ENCODE measurements at regions not wholly inside any gene's neighbourhood (a gene's known extent, or its start where the extent isn't known, plus 50 kb on each side); places are given as distances from the start of the nearest gene placed in this dataset.
"Not testable (repeated sequence)": the region's sequence is repeated elsewhere in the genome, so short reads cannot be mapped to it uniquely, and the experiment has no call there.

DNA sequence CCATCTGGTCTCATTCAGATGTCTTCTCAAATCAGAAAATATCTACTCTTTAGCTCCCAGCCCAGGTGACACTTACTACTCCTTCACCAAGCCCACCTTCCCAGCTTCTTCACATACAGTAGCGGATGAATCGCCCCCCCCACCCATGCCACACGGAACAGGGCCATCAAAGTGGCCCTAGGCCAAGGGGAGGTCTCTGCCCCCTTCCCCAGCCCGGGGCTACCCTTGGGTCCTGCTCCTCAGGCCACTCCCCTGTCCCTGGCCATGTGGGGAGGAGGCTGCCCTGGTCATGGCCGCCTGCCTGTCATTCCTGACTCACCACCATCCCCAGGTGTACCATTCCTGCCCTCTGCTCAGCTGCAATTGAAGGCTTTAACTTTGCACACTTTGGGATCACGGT is 142.8 kb downstream of the NECTIN1 start:
- ChIA-PET POLR2A (ENCODE audit: partially characterized antibody) (no interaction called here), CTCF (ENCODE audit: partially characterized antibody) (no interaction called here)
- H3K4me3 ChIP-seq (ENCODE audit: low read length in 2 of 2): no peak overlapping the region
- Mint-ChIP-seq H3K27me3 (peaks cover 25 to 35% of the 10 kb centered on the region in 2 donors), H3K4me3 (no peak overlapping the region), H3K4me1 (peaks cover 4 to 10% (median 8%) of the 10 kb centered on the region in 4 donors), H3K36me3 (no peaks in the 10 kb centered on the region), H3K9me3 (peaks cover 0 to 3% (median 0%) of the 10 kb centered on the region in 8 donors), H3K27ac (no peak overlapping the region)
- H3K27ac ChIP-seq (ENCODE audit: low read depth, low read length): no peak overlapping the region
- peaks cover 13% of the 10 kb centered on the region for H3K27me3 ChIP-seq (ENCODE audit: insufficient read depth, low read length)
- H3K9me3 ChIP-seq (ENCODE audit: control insufficient read depth in 1 of 2, low read length in 2 of 2): no peaks in the 10 kb centered on the region
- H3K36me3 ChIP-seq (ENCODE audit: insufficient read depth, low read length): no peaks in the 10 kb centered on the region
- intact Hi-C loops (cut with micrococcal nuclease): no loop called here
- peaks cover 6% of the 10 kb centered on the region for H3K4me1 ChIP-seq (ENCODE audit: insufficient read depth, low read length)
- DNase-seq: no peak

DNA sequence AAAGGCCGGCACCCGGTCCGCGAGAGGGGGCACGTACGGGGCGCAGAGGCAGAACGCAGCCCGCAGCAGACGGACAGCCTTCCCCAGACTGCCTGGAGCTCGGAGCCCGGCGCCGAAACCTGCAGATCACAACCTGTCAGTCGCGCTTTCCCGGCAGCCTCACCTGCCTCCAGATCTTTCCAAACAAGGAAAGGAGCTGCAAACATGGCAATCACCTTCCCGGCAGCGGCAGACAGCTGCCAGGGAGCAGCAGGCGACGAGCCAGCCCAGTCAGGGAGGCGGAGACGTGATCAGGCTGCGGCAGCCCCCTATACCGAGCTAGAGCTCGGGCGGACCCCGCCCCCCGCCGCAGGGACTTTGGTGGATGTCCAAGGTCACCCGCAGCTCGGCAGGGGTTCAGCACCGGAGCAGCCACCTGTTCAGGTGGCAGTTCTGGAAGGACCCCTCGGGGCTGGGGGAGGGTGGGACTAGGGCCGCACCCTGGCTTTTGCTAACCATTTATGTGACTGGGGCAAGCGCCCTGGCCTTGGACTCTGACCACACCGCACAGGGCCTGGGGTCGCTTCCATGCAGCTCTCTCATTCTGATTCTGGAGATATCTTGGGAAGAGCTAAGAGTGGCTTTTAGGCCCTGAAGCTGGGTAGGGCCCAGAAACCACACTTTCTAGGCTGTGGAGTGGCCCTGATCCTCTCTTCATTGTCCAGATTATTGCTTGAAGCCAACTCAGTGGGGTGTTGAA is 143.8 kb downstream of the NECTIN1 start:
- no peak for DNase-seq
- Mint-ChIP-seq H3K27ac (no peak overlapping the region), H3K4me3 (peak overlapping the region in 2 of 8 donors; percentile 39 to 41), H3K36me3 (no peaks in the 10 kb centered on the region), H3K4me1 (peaks cover 4 to 10% (median 7%) of the 10 kb centered on the region in 4 donors), H3K9me3 (peaks cover 0 to 6% (median 1%) of the 10 kb centered on the region in 8 donors), H3K27me3 (peaks cover 26 to 37% of the 10 kb centered on the region in 2 donors)
- Histone ChIP-seq H3K27ac (ENCODE audit: low read depth, low read length) (no peak overlapping the region), H3K9me3 (ENCODE audit: control insufficient read depth in 1 of 2, low read length in 2 of 2) (no peaks in the 10 kb centered on the region), H3K27me3 (ENCODE audit: insufficient read depth, low read length) (peaks cover 17% of the 10 kb centered on the region), H3K4me3 (ENCODE audit: low read length in 2 of 2) (no peak overlapping the region), H3K36me3 (ENCODE audit: insufficient read depth, low read length) (no peaks in the 10 kb centered on the region), H3K4me1 (ENCODE audit: insufficient read depth, low read length) (peaks cover 6% of the 10 kb centered on the region)
- ChIA-PET CTCF (ENCODE audit: partially characterized antibody) (no interaction called here), POLR2A (ENCODE audit: partially characterized antibody) (no interaction called here)
- intact Hi-C loops (cut with micrococcal nuclease): no loop called here

DNA sequence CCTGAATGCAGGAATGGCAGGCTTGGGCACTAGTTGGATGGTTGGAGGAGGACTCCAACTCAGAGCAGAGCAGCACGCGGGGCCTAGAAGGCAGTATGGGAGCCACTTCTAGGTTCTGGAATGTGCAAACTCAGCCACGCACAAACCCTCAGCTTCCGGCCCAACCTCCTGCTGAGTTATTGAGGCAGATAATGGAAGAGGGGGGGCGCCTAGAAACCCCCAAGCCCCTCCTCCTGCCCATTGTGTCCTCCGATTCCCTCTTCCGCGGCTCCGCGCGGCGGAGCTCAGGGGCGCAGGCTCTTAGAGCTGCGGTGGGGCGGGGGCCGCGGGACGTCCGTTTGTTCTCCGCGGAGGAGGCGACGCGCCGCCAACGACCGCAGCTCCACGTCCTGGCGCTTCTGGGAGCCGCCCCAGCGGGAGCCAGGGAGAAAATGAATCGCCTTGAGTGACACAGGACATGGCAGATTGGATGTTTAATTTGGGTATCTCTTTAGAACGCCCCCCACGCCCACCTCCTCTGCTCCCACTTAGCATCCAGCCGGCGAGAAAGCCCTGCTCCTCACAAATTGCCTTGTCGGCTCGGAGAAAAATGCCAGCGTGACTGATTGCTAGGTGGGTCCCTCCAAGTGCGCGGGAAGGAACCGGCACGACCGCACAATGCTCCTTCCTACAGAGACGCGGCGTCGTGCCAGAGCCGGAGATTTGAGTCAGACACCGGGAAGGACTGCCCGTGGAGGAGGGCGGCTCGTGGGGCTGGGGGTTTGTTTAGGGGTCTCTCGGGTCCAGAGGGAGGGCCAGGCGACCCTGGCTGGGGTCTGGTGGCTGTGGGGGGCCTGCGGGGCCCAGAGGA is 144.6 kb downstream of the NECTIN1 start:
- intact Hi-C loops (cut with micrococcal nuclease): no loop called here
- H3K36me3 Mint-ChIP-seq: no peaks in the 10 kb centered on the region
- Histone ChIP-seq H3K4me3 (ENCODE audit: low read length in 2 of 2) (no peak overlapping the region), H3K36me3 (ENCODE audit: insufficient read depth, low read length) (no peaks in the 10 kb centered on the region), H3K9me3 (ENCODE audit: control insufficient read depth in 1 of 2, low read length in 2 of 2) (no peaks in the 10 kb centered on the region), H3K27me3 (ENCODE audit: insufficient read depth, low read length) (peaks cover 17% of the 10 kb centered on the region), H3K4me1 (ENCODE audit: insufficient read depth, low read length) (peaks cover 6% of the 10 kb centered on the region), H3K27ac (ENCODE audit: low read depth, low read length) (no peak overlapping the region)
- DNase-seq: no peak
- H3K27ac Mint-ChIP-seq: no peak overlapping the region
- peaks cover 0 to 7% (median 1%) of the 10 kb centered on the region in 8 donors for H3K9me3 Mint-ChIP-seq
- peak overlapping the region in 6 of 8 donors; percentile 21 to 66 (median 50) for H3K4me3 Mint-ChIP-seq
- H3K27me3 Mint-ChIP-seq: peaks cover 27 to 39% of the 10 kb centered on the region in 2 donors
- ChIA-PET CTCF (ENCODE audit: partially characterized antibody) (no interaction called here), POLR2A (ENCODE audit: partially characterized antibody) (no interaction called here)
- H3K4me1 Mint-ChIP-seq: peaks cover 4 to 10% (median 7%) of the 10 kb centered on the region in 4 donors

DNA sequence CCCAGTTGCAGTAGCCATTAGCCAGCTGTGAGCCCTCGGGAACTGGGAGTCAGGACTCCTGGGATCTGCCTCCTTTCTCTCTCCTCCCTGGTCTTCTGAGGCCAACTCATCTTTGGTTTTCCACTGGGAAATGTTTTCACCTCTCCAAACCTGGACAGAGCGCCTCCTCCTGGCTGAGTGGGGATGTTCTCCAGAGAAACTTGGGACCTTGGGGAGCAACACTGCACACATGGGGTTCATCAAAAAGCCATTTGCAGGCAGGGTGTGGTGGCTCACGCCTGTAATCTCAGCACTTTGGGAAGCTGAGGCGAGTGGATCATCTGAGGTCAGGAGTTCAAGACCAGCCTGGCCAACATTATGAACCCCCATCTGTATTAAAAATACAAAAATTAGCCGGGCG is 145.4 kb downstream of the NECTIN1 start:
- H3K27ac Mint-ChIP-seq: no peak overlapping the region
- Histone ChIP-seq H3K27ac (ENCODE audit: low read depth, low read length) (no peak overlapping the region), H3K4me1 (ENCODE audit: insufficient read depth, low read length) (peaks cover 6% of the 10 kb centered on the region), H3K36me3 (ENCODE audit: insufficient read depth, low read length) (no peaks in the 10 kb centered on the region), H3K4me3 (ENCODE audit: low read length in 2 of 2) (no peak overlapping the region), H3K27me3 (ENCODE audit: insufficient read depth, low read length) (peaks cover 17% of the 10 kb centered on the region), H3K9me3 (ENCODE audit: control insufficient read depth in 1 of 2, low read length in 2 of 2) (no peaks in the 10 kb centered on the region)
- H3K4me1 Mint-ChIP-seq: peaks cover 4 to 10% (median 7%) of the 10 kb centered on the region in 4 donors
- DNase-seq: no peak
- ChIA-PET CTCF (ENCODE audit: partially characterized antibody) (no interaction called here), POLR2A (ENCODE audit: partially characterized antibody) (no interaction called here)
- peaks cover 27 to 42% of the 10 kb centered on the region in 2 donors for H3K27me3 Mint-ChIP-seq
- H3K4me3 Mint-ChIP-seq: no peak overlapping the region
- no peaks in the 10 kb centered on the region for H3K36me3 Mint-ChIP-seq
- intact Hi-C loops (cut with micrococcal nuclease): no loop called here
- peaks cover 0 to 7% (median 1%) of the 10 kb centered on the region in 8 donors for H3K9me3 Mint-ChIP-seq

DNA sequence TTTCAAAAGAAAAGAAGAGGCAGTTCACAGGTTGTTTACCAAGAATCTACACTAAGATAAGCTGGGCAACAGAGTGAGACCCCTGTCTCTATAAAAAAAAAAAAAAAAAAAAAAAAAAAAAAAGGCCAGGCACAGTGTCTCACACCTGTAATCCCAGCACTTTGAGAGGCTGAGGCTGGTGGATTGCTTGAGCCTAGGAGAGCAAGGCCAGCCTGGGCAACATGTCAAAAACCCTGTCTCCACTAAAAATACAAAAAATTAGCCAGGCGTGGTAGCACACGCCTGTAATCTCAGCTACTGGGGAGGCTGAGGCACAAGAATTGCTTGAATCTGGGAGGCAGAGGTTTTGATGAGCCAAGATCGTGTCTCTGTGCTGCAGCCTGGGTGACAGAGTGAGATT is 147.6 kb downstream of the NECTIN1 start:
- POLR2A ChIA-PET (ENCODE audit: partially characterized antibody); H3K4me1 ChIP-seq (ENCODE audit: insufficient read depth, low read length); H3K36me3 ChIP-seq (ENCODE audit: insufficient read depth, low read length); H3K4me1 Mint-ChIP-seq; H3K4me3 Mint-ChIP-seq; intact Hi-C loops (cut with micrococcal nuclease); H3K27ac ChIP-seq (ENCODE audit: low read depth, low read length); DNase-seq; H3K9me3 Mint-ChIP-seq; H3K27ac Mint-ChIP-seq; H3K4me3 ChIP-seq (ENCODE audit: low read length in 2 of 2); H3K36me3 Mint-ChIP-seq; H3K9me3 ChIP-seq (ENCODE audit: control insufficient read depth in 1 of 2, low read length in 2 of 2): not testable (repeated sequence)
- peaks cover 30 to 40% of the 10 kb centered on the region in 2 donors for H3K27me3 Mint-ChIP-seq
- H3K27me3 ChIP-seq (ENCODE audit: insufficient read depth, low read length): peaks cover 17% of the 10 kb centered on the region
- CTCF ChIA-PET (ENCODE audit: partially characterized antibody): interaction anchor here (0.7 kb wide), 1 partner anchor 1455 kb away, joined by 4 read pairs; no protein-coding TSS in a partner anchor

DNA sequence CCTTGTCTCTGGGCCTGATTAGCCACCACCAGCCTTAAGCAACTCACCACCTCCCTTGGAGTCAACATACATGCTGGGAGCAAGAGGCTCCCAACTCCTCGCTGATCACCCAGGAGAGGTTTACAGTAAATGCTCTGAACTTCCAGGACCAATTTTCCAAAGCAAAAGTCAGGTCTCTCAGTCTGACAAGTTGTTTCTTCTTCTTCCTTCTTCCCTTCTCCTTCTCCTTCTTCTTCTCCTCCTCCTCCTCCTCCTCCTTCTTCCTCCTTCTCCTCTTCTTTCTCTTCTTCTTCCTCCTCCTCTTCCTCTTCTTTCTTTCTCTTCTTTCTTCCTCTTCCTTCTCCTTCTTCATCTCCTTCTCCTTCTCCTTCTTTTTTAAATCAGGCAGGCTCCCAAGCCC is 148.2 kb downstream of the NECTIN1 start:
- H3K27me3 ChIP-seq (ENCODE audit: insufficient read depth, low read length): peaks cover 12% of the 10 kb centered on the region
- ChIA-PET POLR2A (ENCODE audit: partially characterized antibody) (no interaction called here), CTCF (ENCODE audit: partially characterized antibody) (no interaction called here)
- no peak overlapping the region for H3K4me3 Mint-ChIP-seq
- peaks cover 0 to 4% (median 0%) of the 10 kb centered on the region in 8 donors for H3K9me3 Mint-ChIP-seq
- peaks cover 4 to 10% (median 7%) of the 10 kb centered on the region in 4 donors for H3K4me1 Mint-ChIP-seq
- H3K36me3 ChIP-seq (ENCODE audit: insufficient read depth, low read length): no peaks in the 10 kb centered on the region
- peaks cover 6% of the 10 kb centered on the region for H3K4me1 ChIP-seq (ENCODE audit: insufficient read depth, low read length)
- no peaks in the 10 kb centered on the region for H3K36me3 Mint-ChIP-seq
- no peak overlapping the region for H3K4me3 ChIP-seq (ENCODE audit: low read length in 2 of 2)
- no peak for DNase-seq
- H3K27ac ChIP-seq (ENCODE audit: low read depth, low read length): no peak overlapping the region
- intact Hi-C loops (cut with micrococcal nuclease): no loop called here
- H3K27me3 Mint-ChIP-seq: peaks cover 27 to 39% of the 10 kb centered on the region in 2 donors
- H3K9me3 ChIP-seq (ENCODE audit: control insufficient read depth in 1 of 2, low read length in 2 of 2): no peaks in the 10 kb centered on the region
- H3K27ac Mint-ChIP-seq: no peak overlapping the region

DNA sequence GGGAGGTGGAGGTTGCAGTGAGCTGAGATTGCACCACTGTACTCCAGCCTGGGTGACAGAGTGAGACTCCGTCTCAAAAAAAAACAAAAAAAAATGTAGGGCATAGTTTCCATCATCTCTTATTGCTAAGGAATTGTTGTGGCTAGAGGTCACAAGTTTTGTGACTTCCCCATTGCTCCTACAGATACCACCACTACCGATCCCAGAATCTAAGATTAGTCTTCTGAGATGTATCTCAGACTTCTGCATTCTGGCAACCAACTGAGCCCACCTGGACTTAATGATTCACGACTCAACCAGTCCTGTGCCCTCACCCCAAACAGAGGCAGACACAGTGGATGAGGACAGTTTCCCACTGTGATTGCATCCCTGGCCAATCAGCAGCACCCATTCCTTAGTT is 148.9 kb downstream of the NECTIN1 start:
- H3K9me3 Mint-ChIP-seq: peaks cover 0 to 4% (median 0%) of the 10 kb centered on the region in 8 donors
- Histone ChIP-seq H3K36me3 (ENCODE audit: insufficient read depth, low read length) (no peaks in the 10 kb centered on the region), H3K27me3 (ENCODE audit: insufficient read depth, low read length) (peaks cover 11% of the 10 kb centered on the region), H3K4me3 (ENCODE audit: low read length in 2 of 2) (no peak overlapping the region), H3K27ac (ENCODE audit: low read depth, low read length) (no peak overlapping the region), H3K4me1 (ENCODE audit: insufficient read depth, low read length) (peaks cover 6% of the 10 kb centered on the region), H3K9me3 (ENCODE audit: control insufficient read depth in 1 of 2, low read length in 2 of 2) (no peaks in the 10 kb centered on the region)
- peak overlapping the region in 1 of 8 donors; percentile 45 for H3K4me3 Mint-ChIP-seq
- no peak for DNase-seq
- ChIA-PET POLR2A (ENCODE audit: partially characterized antibody) (no interaction called here), CTCF (ENCODE audit: partially characterized antibody) (no interaction called here)
- no peaks in the 10 kb centered on the region for H3K36me3 Mint-ChIP-seq
- intact Hi-C loops (cut with micrococcal nuclease): no loop called here
- no peak overlapping the region for H3K27ac Mint-ChIP-seq
- H3K27me3 Mint-ChIP-seq: peaks cover 31 to 41% of the 10 kb centered on the region in 2 donors
- peaks cover 4 to 10% (median 7%) of the 10 kb centered on the region in 4 donors for H3K4me1 Mint-ChIP-seq

All from CD4-positive, alpha-beta memory T cell (primary cell).